ENCODE measurements at regions not wholly inside any gene's neighbourhood (a gene's known extent, or its start where the extent isn't known, plus 50 kb on each side); places are given as distances from the start of the nearest gene placed in this dataset.

GRCh38 chr1:234875953-234876855 is 252.4 kb downstream of the TOMM20 start:
- Mint-ChIP-seq H3K36me3 (ENCODE audit: low read depth) (no peaks in the 10 kb centered on the region), H3K4me3 (no peak overlapping the region), H3K27me3 (ENCODE audit: low read depth) (no peaks in the 10 kb centered on the region), H3K4me1 (peaks cover 25% of the 10 kb centered on the region), H3K9me3 (no peaks in the 10 kb centered on the region), H3K27ac (ENCODE audit: unreplicated experiment) (no peak overlapping the region)
- TF ChIP-seq CTCF (conservative IDR thresholded peaks at IDR 0.05), result no peak
- no peak for DNase-seq (ENCODE audit: low read depth, low spot score)

DNA sequence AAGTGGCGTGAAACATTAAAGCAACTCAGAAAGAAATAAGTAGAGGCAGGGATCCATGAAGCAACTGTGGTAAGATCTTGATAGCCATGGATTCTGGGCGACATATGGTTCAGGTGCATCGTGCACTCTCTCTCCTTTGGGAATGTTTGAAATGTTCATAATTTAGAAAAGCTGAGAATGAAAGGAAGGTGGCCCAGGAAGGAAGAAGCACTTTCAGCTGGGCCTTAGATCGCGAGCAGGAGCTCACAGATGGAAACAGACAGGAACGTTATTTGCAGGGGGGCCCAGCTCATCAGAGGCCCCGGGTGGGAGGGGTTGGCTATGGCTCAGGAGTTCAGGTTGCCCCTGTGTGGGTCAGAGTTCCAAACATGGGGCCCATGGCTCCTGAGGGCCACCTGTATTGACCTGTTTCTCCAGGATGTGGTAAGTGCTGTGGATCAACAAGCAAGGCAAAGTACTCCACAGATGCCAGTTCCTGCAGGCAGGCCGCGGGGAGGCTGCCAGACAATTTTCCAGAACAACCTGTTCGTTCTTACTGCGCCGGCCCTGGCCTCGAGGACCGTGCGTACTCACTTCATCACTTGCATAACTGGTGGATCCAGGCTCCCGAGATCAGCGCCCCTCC is 253.2 kb downstream of the TOMM20 start:
- Mint-ChIP-seq H3K9me3 (no peaks in the 10 kb centered on the region), H3K27me3 (ENCODE audit: low read depth) (no peaks in the 10 kb centered on the region), H3K4me3 (no peak overlapping the region), H3K36me3 (ENCODE audit: low read depth) (no peaks in the 10 kb centered on the region), H3K27ac (ENCODE audit: unreplicated experiment) (no peak overlapping the region), H3K4me1 (peaks cover 25% of the 10 kb centered on the region)
- no peak for TF ChIP-seq CTCF (conservative IDR thresholded peaks at IDR 0.05)
- no peak for DNase-seq (ENCODE audit: low read depth, low spot score)

GRCh38 chr1:234874291-234875288 is 254.0 kb downstream of the TOMM20 start:
- Mint-ChIP-seq H3K27ac (ENCODE audit: unreplicated experiment) (peak overlapping the region; percentile 57), H3K27me3 (ENCODE audit: low read depth) (no peaks in the 10 kb centered on the region), H3K36me3 (ENCODE audit: low read depth) (no peaks in the 10 kb centered on the region), H3K4me3 (no peak overlapping the region), H3K4me1 (peaks cover 30% of the 10 kb centered on the region), H3K9me3 (no peaks in the 10 kb centered on the region)
- no peak for TF ChIP-seq CTCF (conservative IDR thresholded peaks at IDR 0.05)
- DNase-seq (ENCODE audit: low read depth, low spot score), result no peak

- no peak for DNase-seq (ENCODE audit: low read depth, low spot score)
- no peaks in the 10 kb centered on the region for H3K9me3 Mint-ChIP-seq
- peaks cover 33% of the 10 kb centered on the region for H3K4me1 Mint-ChIP-seq
- no peak overlapping the region for H3K27ac Mint-ChIP-seq (ENCODE audit: unreplicated experiment)
- no peak overlapping the region for H3K4me3 Mint-ChIP-seq
- H3K27me3 Mint-ChIP-seq (ENCODE audit: low read depth), result no peaks in the 10 kb centered on the region
- no peak for TF ChIP-seq CTCF (conservative IDR thresholded peaks at IDR 0.05)
- H3K36me3 Mint-ChIP-seq (ENCODE audit: low read depth), result no peaks in the 10 kb centered on the region
Measured at GRCh38 chr1:234871710-234872271, 256.8 kb downstream of the TOMM20 start.

Data from neural crest cell (in vitro differentiated cells).